SK-N-SH (cell line): ENCODE measurements at regions not wholly inside any gene's neighbourhood (a gene's known extent, or its start where the extent isn't known, plus 50 kb on each side); places are given as distances from the start of the nearest gene placed in this dataset.

ENCODE experiments used
- CTCF ChIA-PET: fragments of 300-600, 350-600 bp; formaldehyde crosslinking; extraction: SDS; loops from one replicate; lab custom pipeline; 2021; lab: Yijun Ruan, JAX
- POLR2A ChIA-PET: fragments of 350-600 bp; sonication (Branson Sonifier 250); formaldehyde crosslinking; extraction: SDS; loops from one replicate; lab custom pipeline; 2020; ENCODE audit warnings: antibody characterized with exemption, inconsistent platforms; lab: Yijun Ruan, JAX
- DNase-seq: peaks from one replicate; pipeline ENCODE4 v3.0.0; 2012
- H2AFZ ChIP-seq: fragments of 200-600 bp; sonication (generic); 2 replicates; pipeline ENCODE4 v1.8.1; 2016; ENCODE audit warnings: antibody characterized with exemption, mild to moderate bottlenecking, low read depth
- H3F3A ChIP-seq: fragments of 200-600 bp; sonication (generic); replicated peaks from 2 replicates; pipeline ENCODE3; 2016; ENCODE audit warnings: antibody characterized with exemption, mild to moderate bottlenecking; ENCODE audit not compliant: insufficient read depth
- H3K27ac ChIP-seq, 2 experiments: fragments of 200-500 bp in 1 of 2; fragments of 200-600 bp in 1 of 2; sonication (Bioruptor generic) in 1 of 2; sonication (generic), shearing (Covaris generic) in 1 of 2; 2 replicates each; pipeline versions ENCODE4 v1.5.1 to v1.6.1; 2014 to 2016; ENCODE audit warnings: low read depth in 2 of 2, inconsistent platforms in 1 of 2, low read length in 1 of 2, mild to moderate bottlenecking in 1 of 2, mixed read lengths in 1 of 2
- H3K27me3 ChIP-seq: fragments of 200-600 bp; sonication (generic), shearing (Covaris generic); 2 replicates; pipeline ENCODE4 v1.6.1; 2016; ENCODE audit warnings: mixed run types; ENCODE audit not compliant: insufficient read depth
- H3K36me3 ChIP-seq, 2 experiments: fragments of 200-500 bp in 1 of 2; fragments of 200-600 bp in 1 of 2; sonication (Bioruptor generic) in 1 of 2; sonication (generic) in 1 of 2; replicated peaks in 1 of 2; 2 replicates each; pipeline versions ENCODE3 to v1.5.1; 2014 to 2016; ENCODE audit warnings: low read length in 1 of 2, mild to moderate bottlenecking in 1 of 2; ENCODE audit not compliant: insufficient read depth in 2 of 2, control insufficient read depth in 1 of 2
- H3K4me1 ChIP-seq, 2 experiments: fragments of 200-500 bp in 1 of 2; fragments of 200-600 bp in 1 of 2; sonication (Bioruptor generic) in 1 of 2; sonication (generic), shearing (Covaris generic) in 1 of 2; 2 replicates each; pipeline versions ENCODE4 v1.5.1 to v1.6.1; 2014 to 2016; ENCODE audit warnings: low read depth in 1 of 2, low read length in 1 of 2, mixed run types in 1 of 2; ENCODE audit not compliant: insufficient read depth in 2 of 2, control insufficient read depth in 1 of 2
- H3K4me2 ChIP-seq: fragments of 200-600 bp; sonication (generic), shearing (Covaris generic); 2 replicates; pipeline ENCODE4 v1.6.1; 2017; ENCODE audit warnings: mixed run types
- H3K4me3 ChIP-seq, 2 experiments: fragments of 200-500 bp in 1 of 2; fragments of 200-600 bp in 1 of 2; sonication (Bioruptor generic) in 1 of 2; sonication (generic), shearing (Covaris generic) in 1 of 2; 2 replicates each; pipeline versions ENCODE4 v1.5.1 to v1.8.1; 2014 to 2016; ENCODE audit warnings: low read depth in 2 of 2, inconsistent platforms in 1 of 2, low read length in 1 of 2, mild to moderate bottlenecking in 1 of 2, mixed read lengths in 1 of 2, moderate library complexity in 1 of 2
- H3K79me2 ChIP-seq: fragments of 200-600 bp; sonication (generic); 2 replicates; pipeline ENCODE4 v1.8.1; 2017; ENCODE audit warnings: mild to moderate bottlenecking; ENCODE audit not compliant: insufficient read depth
- H3K9ac ChIP-seq: fragments of 200-600 bp; sonication (generic); 2 replicates; pipeline ENCODE4 v1.6.1; 2017; ENCODE audit warnings: mixed run types
- H3K9me2 ChIP-seq: fragments of 200-600 bp; sonication (generic); 2 replicates; pipeline ENCODE4 v1.6.1; 2017; ENCODE audit warnings: mixed run types
- H3K9me3 ChIP-seq: fragments of 200-600 bp; sonication (generic); 2 replicates; pipeline ENCODE4 v1.6.1; 2017; ENCODE audit warnings: mixed run types, mild to moderate bottlenecking, moderate library complexity
- H4K20me1 ChIP-seq: fragments of 200-600 bp; sonication (generic); 2 replicates; pipeline ENCODE4 v1.6.1; 2017; ENCODE audit warnings: mild to moderate bottlenecking, mixed run types; ENCODE audit not compliant: insufficient read depth
- NFIC ChIP-seq: IDR thresholded peaks from 2 replicates; pipeline ENCODE4 v1.4.0; 2012; ENCODE audit warnings: borderline replicate concordance
- NRF1 ChIP-seq: IDR thresholded peaks from 2 replicates; pipeline ENCODE4 v1.6.1; 2012; ENCODE audit warnings: low read depth, mild to moderate bottlenecking, low read length
- RAD21 ChIP-seq: IDR thresholded peaks from 2 replicates; pipeline ENCODE4 v1.6.1; 2012; ENCODE audit warnings: mild to moderate bottlenecking, low read length
- RFX5 ChIP-seq: IDR thresholded peaks from 2 replicates; pipeline ENCODE4 v1.6.1; 2012; ENCODE audit warnings: mild to moderate bottlenecking, improper control_type of control experiment, low read length
- TAF1 ChIP-seq: IDR thresholded peaks from 2 replicates; pipeline ENCODE4 v1.6.1; 2012; ENCODE audit warnings: low read depth, mild to moderate bottlenecking, low read length, moderate library complexity, borderline replicate concordance
- TCF12 ChIP-seq: IDR thresholded peaks from 2 replicates; pipeline ENCODE4 v1.4.0; 2012
- TEAD4 ChIP-seq: IDR thresholded peaks from 2 replicates; pipeline ENCODE4 v1.4.0; 2012; ENCODE audit warnings: mild to moderate bottlenecking, borderline replicate concordance; ENCODE audit not compliant: insufficient read depth
- YY1 ChIP-seq: IDR thresholded peaks from 2 replicates; pipeline ENCODE4 v1.4.0; 2012; ENCODE audit warnings: low read depth, mild to moderate bottlenecking
- WGBS: methylation state at CpG from one replicate; pipeline ENCODE4 v1.1.6; 2017; ENCODE audit warnings: low lambda C conversion rate; 5-methylcytosine and 5-hydroxymethylcytosine counted together
- TF ChIP-seq, protein P1 (sequence below): IDR thresholded peaks from 2 replicates; pipeline ENCODE4 v1.4.0; 2012; ENCODE audit warnings: low read depth
- TF ChIP-seq, protein P2 (sequence below): IDR thresholded peaks from 2 replicates; pipeline ENCODE4; 2012
- TF ChIP-seq, protein P3 (sequence below): IDR thresholded peaks from 2 replicates; pipeline ENCODE4 v1.4.0; 2012; ENCODE audit warnings: low read depth, borderline replicate concordance
- TF ChIP-seq, protein P4 (sequence below): fragments of 150-350 bp; IDR thresholded peaks from 2 replicates; pipeline ENCODE4 v1.6.1; 2017; ENCODE audit warnings: antibody characterized with exemption, low read length, low read depth, borderline replicate concordance

DNA sequence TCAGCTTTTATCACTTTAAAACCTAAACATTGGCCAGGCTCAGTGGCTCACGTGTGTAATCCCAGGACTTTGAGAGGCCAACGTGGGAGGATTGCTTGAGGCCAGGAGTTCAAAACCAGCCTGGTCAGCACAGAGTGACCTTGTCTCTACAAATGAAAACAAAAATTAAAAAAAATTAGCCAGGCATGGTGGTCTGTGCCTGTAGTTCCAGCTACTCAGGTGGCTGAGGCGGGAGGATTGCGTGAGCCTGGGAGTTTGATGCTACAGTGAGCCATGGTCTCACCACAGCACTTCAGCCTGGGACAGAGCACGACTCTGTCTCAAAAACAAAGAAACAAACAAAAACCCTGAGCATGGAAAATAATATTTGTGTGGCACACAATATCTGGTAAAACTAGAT lies 143.5 kb upstream of the HNRNPU start:
- Histone ChIP-seq H3K4me3 (no peak overlapping the region), H3K36me3 (peaks cover 0 to 4% of the 10 kb centered on the region in 2 experiments), H3K9me2 (no peaks in the 10 kb centered on the region), H3K27ac (no peak overlapping the region), H4K20me1 (no peaks in the 10 kb centered on the region), H3K4me1 (no peaks in the 10 kb centered on the region), H3K9ac (no peak overlapping the region), H3F3A (no peaks in the 10 kb centered on the region), H2AFZ (no peak overlapping the region), H3K9me3 (no peaks in the 10 kb centered on the region), H3K27me3 (no peaks in the 10 kb centered on the region), H3K4me2 (no peak overlapping the region), H3K79me2 (no peaks in the 10 kb centered on the region)
- POLR2A ChIA-PET = interaction anchor here (0.6 kb wide), 1 partner anchor 92 kb away, joined by 3 read pairs; no protein-coding TSS in a partner anchor
- TF ChIP-seq RFX5 (no peak), NRF1 (no peak)
- 97% methylated on average over 5 of the region's 5 CpGs for WGBS
- CTCF ChIA-PET = interaction anchor here (1.0 to 1.8 kb wide), 2 partner anchors 9 to 35 kb away, joined by 5 to 7 read pairs; no protein-coding TSS in a partner anchor
- no peak for DNase-seq

DNA sequence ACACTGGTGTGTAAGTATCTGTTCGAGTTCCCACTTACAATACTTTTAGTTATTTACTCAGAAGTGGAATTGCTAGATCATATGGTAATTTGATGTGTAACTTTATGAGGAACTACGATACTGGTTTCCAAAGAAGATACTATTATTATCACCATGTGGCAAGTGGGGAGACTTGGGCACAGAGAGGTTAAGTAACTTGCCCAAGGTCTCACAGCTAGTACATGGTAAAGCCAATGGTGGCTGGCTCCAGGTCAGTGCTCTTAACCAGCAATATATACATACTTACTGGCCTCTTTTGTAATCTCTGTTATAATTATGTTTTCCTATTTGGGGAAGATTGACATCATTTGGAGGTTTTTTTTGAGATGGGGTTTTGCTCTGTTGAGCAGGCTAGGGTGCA lies 138.9 kb upstream of the HNRNPU start:
- Histone ChIP-seq H3F3A (no peaks in the 10 kb centered on the region), H2AFZ (no peak overlapping the region), H3K9ac (no peak overlapping the region), H3K4me3 (no peak overlapping the region), H3K4me1 (no peaks in the 10 kb centered on the region), H3K9me2 (no peaks in the 10 kb centered on the region), H3K27me3 (no peaks in the 10 kb centered on the region), H3K9me3 (no peaks in the 10 kb centered on the region), H4K20me1 (no peaks in the 10 kb centered on the region), H3K79me2 (no peaks in the 10 kb centered on the region), H3K27ac (no peak overlapping the region), H3K36me3 (peaks cover 0 to 7% of the 10 kb centered on the region in 2 experiments), H3K4me2 (no peak overlapping the region)
- POLR2A ChIA-PET = no interaction called here
- 90% methylated on average over 2 of the region's 2 CpGs for WGBS
- CTCF ChIA-PET = no interaction called here
- TF ChIP-seq, protein P1, sequence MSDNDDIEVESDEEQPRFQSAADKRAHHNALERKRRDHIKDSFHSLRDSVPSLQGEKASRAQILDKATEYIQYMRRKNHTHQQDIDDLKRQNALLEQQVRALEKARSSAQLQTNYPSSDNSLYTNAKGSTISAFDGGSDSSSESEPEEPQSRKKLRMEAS = no peak
- TF ChIP-seq TCF12 = no peak
- no peak for TF ChIP-seq YY1
- TF ChIP-seq, protein P2, sequence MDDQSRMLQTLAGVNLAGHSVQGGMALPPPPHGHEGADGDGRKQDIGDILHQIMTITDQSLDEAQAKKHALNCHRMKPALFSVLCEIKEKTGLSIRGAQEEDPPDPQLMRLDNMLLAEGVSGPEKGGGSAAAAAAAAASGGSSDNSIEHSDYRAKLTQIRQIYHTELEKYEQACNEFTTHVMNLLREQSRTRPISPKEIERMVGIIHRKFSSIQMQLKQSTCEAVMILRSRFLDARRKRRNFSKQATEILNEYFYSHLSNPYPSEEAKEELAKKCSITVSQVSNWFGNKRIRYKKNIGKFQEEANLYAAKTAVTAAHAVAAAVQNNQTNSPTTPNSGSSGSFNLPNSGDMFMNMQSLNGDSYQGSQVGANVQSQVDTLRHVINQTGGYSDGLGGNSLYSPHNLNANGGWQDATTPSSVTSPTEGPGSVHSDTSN = no peak
- no peak for TF ChIP-seq RAD21
- no peak for TF ChIP-seq RFX5
- no peak for TF ChIP-seq TAF1
- TF ChIP-seq, protein P3, sequence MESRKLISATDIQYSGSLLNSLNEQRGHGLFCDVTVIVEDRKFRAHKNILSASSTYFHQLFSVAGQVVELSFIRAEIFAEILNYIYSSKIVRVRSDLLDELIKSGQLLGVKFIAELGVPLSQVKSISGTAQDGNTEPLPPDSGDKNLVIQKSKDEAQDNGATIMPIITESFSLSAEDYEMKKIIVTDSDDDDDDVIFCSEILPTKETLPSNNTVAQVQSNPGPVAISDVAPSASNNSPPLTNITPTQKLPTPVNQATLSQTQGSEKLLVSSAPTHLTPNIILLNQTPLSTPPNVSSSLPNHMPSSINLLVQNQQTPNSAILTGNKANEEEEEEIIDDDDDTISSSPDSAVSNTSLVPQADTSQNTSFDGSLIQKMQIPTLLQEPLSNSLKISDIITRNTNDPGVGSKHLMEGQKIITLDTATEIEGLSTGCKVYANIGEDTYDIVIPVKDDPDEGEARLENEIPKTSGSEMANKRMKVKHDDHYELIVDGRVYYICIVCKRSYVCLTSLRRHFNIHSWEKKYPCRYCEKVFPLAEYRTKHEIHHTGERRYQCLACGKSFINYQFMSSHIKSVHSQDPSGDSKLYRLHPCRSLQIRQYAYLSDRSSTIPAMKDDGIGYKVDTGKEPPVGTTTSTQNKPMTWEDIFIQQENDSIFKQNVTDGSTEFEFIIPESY = no peak
- TF ChIP-seq, protein P4, sequence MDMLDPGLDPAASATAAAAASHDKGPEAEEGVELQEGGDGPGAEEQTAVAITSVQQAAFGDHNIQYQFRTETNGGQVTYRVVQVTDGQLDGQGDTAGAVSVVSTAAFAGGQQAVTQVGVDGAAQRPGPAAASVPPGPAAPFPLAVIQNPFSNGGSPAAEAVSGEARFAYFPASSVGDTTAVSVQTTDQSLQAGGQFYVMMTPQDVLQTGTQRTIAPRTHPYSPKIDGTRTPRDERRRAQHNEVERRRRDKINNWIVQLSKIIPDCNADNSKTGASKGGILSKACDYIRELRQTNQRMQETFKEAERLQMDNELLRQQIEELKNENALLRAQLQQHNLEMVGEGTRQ = no peak
- no peak for TF ChIP-seq NFIC
- no peak for TF ChIP-seq TEAD4
- DNase-seq = no peak
